PFSK-1 (cell line): ENCODE measurements at regions not wholly inside any gene's neighbourhood (a gene's known extent, or its start where the extent isn't known, plus 50 kb on each side); places are given as distances from the start of the nearest gene placed in this dataset.

Experiments used
- FOXP2 ChIP-seq: optimal IDR thresholded peaks from 2 replicates; pipeline ENCODE3; 2011; ENCODE audit warnings: borderline replicate concordance, control low read depth, inconsistent platforms; ENCODE audit not compliant: insufficient read depth; ENCODE audit errors: extremely low read length, extremely low read depth
- POLR2AphosphoS5 ChIP-seq: IDR thresholded peaks from 2 replicates; pipeline ENCODE4 v1.6.1; 2012; ENCODE audit warnings: low read depth, mild to moderate bottlenecking, control low read depth, low read length, moderate library complexity
- TAF1 ChIP-seq: IDR thresholded peaks from 2 replicates; pipeline ENCODE4 v1.6.1; 2012; ENCODE audit warnings: low read length, control low read depth, borderline replicate concordance; ENCODE audit not compliant: insufficient read depth
- TF ChIP-seq, protein P1 (sequence below), 2 experiments: IDR thresholded peaks; 2 replicates each; pipeline versions ENCODE4 v1.6.1 to v1.8.0; 2011 to 2012; ENCODE audit warnings: low read depth in 2 of 2, low read length in 2 of 2, control low read depth in 1 of 2, inconsistent platforms in 1 of 2, mild to moderate bottlenecking in 1 of 2, moderate library complexity in 1 of 2; ENCODE audit not compliant: insufficient read depth in 1 of 2

DNA sequence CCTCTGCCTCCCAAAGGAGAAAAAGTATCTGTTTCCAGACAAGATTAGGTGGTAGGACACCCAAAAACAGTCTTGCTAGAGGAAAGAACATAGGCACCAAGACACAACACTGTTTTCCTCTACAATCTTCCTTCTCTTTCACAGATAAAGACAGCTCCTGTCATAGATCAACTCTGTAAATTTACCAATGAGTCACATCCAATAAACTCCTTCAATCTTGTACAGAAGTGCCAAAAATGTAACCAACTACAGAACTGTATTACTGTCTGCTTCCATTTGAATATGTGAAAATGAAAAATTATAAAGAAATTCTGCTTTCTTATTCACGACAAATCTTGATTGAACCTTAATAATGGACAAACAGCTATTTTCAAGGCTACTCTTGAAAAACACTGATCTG is 286.9 kb downstream of the PLK2 start:
- TF ChIP-seq TAF1 (no peak), POLR2AphosphoS5 (no peak), FOXP2 (no peak)
- TF ChIP-seq, protein P1, sequence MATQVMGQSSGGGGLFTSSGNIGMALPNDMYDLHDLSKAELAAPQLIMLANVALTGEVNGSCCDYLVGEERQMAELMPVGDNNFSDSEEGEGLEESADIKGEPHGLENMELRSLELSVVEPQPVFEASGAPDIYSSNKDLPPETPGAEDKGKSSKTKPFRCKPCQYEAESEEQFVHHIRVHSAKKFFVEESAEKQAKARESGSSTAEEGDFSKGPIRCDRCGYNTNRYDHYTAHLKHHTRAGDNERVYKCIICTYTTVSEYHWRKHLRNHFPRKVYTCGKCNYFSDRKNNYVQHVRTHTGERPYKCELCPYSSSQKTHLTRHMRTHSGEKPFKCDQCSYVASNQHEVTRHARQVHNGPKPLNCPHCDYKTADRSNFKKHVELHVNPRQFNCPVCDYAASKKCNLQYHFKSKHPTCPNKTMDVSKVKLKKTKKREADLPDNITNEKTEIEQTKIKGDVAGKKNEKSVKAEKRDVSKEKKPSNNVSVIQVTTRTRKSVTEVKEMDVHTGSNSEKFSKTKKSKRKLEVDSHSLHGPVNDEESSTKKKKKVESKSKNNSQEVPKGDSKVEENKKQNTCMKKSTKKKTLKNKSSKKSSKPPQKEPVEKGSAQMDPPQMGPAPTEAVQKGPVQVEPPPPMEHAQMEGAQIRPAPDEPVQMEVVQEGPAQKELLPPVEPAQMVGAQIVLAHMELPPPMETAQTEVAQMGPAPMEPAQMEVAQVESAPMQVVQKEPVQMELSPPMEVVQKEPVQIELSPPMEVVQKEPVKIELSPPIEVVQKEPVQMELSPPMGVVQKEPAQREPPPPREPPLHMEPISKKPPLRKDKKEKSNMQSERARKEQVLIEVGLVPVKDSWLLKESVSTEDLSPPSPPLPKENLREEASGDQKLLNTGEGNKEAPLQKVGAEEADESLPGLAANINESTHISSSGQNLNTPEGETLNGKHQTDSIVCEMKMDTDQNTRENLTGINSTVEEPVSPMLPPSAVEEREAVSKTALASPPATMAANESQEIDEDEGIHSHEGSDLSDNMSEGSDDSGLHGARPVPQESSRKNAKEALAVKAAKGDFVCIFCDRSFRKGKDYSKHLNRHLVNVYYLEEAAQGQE (IDR thresholded peaks at IDR 0.05; ENCODE audit: insufficient read depth in 1 of 2, low read depth in 2 of 2, low read length in 2 of 2), result no peak
